HG03280 (cell line): ENCODE measurements at regions not wholly inside any gene's neighbourhood (a gene's known extent, or its start where the extent isn't known, plus 50 kb on each side); places are given as distances from the start of the nearest gene placed in this dataset.

Experiments
- ATAC-seq: cut with Tn5 transposase; IDR thresholded peaks from one replicate; pipeline ENCODE4 v1.9.1; 2021; ENCODE audit warnings: mild to moderate bottlenecking, moderate library complexity; ENCODE audit not compliant: unreplicated experiment

GRCh38 chr1:91152331-91152730 is 130.5 kb upstream of the ZNF644 start:
- no peak for ATAC-seq

GRCh38 chr1:91151702-91152101 is 129.9 kb upstream of the ZNF644 start:
- ATAC-seq: no peak

- ATAC-seq: no peak
These were observed 126.8 kb upstream of the ZNF644 start for GRCh38 chr1:91148641-91149069.

DNA sequence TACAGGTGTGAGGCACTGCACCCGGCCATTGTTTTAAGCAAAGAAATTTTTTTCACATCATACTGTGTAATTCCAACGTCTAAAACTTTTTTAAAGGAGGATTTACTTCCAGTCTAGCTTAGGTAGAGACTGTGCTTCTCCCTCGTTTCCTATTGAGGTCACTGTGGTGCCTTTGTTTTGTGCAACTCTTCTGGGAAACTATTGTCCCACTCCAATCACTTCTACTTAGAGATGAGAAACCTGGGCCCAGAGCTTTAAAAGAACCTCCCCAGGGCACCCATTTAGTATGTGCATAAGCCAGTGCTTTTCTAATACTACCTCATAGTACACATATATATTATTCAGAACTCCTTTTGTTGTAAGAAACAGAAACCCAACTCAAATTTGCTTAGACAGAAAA is 120.0 kb upstream of the ZNF644 start:
- no peak for ATAC-seq

DNA sequence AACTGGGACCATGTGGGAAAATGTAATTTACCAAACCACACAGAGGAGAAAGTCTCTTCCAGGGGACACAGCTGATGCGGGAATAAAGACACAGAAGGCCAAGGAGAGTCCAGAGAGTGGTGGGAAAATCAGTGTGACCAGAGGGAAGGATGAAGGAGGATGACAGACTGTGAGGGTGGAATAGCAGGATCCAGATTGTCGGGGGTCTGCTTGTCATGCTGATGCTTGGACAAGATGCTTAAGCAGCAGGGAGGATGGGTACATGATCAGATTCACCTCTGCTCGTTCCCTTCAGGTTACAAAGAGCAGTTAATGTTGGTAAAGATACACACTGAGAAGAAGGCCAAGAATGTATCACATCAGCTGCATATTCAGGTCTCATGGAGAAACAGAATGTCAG is 117.1 kb upstream of the ZNF644 start:
- no peak for ATAC-seq

DNA sequence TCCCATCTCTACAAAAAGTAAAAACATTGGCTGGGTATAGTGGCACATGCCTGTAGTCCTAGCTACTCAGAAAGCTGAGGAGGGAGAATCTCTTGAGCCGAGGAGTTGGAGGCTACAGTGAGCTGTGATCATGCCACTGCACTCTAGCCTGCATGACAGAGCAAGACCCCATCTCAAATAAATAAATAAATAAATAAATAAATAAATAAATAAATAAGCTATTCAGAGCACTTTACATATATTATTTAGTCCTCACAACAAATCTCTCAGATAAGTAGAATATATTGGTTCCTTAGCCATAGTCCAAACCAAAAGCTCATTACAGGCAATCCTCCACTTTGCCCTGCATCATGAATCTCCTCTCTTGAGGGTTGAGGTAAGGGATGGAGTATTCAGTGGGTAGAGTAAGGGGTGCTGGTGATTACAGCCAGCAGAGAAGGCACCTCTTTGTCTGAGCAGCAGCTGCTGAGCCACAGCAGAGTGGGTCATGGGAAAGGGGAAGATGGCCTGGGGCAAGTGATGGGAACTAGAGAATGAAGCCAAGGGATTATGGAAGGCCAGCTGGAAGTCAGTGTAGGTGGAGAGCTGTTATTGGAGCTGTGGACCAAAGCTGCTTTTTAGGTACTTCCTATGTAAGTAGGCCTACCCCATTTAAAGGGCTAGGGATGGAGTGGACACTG is 115.5 kb upstream of the ZNF644 start:
- no peak for ATAC-seq

DNA sequence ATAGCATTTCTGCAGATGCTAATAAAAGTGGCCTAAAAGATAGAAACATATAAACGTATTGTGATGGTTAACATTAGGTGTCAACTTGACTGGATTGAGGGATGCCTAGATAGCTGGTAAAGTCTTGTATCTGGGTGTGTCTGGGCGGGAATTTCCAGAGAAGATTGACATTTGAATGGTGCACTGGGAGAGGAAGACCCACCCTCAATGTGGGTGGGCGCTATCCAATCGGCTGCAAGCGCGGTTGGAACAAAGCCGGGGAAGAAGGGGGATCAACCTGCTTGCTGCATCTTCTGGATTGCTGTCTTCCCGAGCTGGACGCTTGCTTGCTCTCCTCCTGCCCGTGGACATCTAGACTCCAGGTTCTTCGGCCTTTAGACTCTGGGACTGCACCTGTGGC is 114.0 kb upstream of the ZNF644 start:
- no peak for ATAC-seq

DNA sequence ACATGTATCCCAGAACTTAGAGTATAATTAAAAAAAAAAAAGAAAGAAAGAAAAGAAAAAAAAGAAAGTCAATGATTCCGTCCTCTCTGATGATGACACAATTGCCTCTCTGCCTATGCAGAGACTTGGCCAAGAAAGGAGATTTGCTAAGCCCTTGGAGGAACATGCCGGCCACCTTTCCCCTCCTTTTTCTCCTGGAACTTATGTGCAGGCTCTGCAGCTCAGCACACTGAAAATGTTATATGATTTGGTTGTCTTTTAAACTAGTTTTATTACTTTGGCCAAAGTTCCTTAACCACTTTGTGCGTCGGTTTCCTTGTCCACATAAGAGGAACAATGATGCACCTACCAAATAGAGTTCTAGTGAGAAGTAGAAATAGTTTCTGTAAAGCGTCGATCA is 111.4 kb upstream of the ZNF644 start:
- no peak for ATAC-seq

DNA sequence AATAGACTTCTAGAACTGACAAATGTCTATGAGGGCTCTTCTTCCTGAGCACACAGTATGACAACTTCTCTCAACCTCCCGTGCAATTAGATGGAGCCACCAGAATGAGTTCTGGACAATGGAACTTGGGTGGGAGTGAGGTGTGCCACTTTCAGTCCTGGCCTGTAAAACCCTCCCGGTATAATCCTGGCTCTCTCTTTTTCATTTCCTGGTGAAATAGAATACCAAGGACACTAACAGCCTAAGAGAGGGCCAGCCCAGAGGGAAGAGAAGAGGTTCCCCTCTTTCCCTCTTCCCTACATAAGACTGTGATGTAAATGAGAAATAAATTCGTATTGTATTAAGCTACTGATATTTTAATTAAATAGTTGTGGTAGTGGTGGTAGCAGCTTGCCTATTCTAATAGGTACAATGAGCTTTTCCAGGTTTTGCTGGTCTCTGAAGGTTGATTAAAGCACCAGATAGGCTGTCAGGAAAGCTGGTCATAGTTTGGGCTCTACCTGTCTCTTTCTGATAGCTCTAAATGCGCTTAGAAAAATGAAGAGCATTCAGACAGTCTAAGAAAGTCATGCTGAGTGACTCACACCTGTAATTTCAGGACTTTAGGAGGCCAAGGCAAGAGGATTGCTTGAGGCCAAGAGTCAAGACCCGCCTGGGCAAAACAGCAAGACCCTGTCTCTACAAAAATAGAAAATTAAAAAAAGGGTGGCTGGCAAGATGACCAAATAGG is 108.6 kb upstream of the ZNF644 start:
- ATAC-seq: no peak

- no peak for ATAC-seq
These were observed 107.6 kb upstream of the ZNF644 start for GRCh38 chr1:91129458-91129857.

DNA sequence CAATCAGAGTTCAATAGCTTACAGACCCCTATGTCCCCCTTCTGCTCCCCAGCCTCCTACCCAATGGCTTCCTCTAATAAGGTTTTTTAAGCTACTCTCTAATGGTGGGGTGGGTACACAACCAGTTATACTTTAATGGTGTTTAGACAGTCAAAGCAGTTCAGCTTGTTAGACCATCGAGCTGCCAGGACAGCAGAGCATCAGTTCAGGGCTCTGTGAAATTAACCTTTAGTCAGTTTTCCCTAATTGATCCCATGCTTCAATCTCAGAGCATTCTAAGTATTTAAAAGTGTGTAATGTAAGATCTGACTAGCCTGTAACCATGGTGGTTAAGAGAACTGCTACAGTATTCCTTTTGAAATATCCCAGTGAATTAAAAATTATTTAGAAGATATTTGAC is 107.2 kb upstream of the ZNF644 start:
- no peak for ATAC-seq

GRCh38 chr1:91124989-91125417 is 103.2 kb upstream of the ZNF644 start:
- ATAC-seq: peak; percentile 42

GRCh38 chr1:91124290-91124985 is 102.6 kb upstream of the ZNF644 start:
- peak; percentile 24 for ATAC-seq

DNA sequence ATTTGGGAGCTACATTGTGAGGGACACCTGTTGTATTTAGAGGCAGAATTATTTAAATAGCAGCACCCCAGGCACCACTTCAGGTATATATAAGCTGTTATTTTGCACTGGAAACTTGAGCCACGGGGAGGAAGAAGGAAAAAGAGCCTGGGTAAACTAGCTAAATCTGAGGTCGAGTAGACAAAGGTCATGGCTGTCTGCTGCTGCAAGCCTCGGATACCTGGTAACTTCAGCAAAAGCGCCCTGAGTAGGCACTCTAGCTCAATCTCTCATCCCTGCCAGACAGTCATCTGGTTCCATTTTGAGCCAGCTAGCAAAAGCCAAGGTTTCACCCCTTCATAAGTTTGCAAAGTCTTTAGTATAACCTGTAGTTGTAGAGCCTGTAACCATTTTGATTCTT is 101.9 kb upstream of the ZNF644 start:
- no peak for ATAC-seq

DNA sequence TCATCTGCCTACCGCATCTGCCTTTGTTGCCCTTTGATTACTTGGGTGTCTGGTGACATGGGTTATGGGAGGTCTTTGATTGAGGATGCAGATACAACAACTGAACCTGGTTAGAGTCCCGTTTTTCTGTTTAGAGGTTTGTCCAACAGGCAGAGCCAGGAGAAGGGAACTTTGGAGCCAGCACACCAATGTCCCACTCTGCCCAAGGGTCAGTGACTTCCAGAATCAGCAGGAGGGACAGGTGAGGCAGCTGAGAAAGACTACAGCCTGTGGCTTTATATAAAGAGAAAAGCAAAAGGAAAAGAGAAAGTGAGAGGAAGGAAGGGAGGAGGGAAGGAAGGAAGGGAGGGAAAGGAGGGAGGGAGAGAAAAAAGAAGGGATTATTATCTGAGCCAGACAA is 101.5 kb upstream of the ZNF644 start:
- no peak for ATAC-seq

DNA sequence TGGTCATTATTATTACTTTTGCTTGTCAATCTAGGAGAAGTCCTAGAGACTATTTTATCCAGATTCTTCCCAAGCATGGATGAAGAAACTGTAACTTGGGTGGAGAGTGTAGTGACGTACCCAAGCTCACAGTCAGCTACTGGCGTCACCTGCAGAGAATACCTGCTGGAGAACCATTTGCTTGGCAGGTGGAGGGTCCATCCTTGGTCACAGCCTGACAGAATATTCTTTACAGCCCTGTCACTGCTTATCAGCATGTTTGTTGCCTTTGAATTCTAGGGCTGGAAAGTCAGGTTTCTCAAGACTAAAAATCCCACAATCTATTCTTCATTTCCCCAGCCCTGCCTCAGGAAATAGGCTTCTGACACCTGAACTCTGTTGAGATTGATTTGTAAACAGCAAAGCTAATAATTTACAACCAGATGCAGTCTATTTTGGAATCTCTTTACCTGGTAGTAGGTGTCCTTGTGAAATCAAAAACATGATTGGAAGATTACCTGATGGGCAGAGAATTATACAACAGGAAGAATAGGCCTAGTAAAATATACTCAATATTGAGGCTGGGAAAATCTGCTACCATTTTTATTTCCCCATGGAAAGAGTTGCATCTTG is 100.4 kb upstream of the ZNF644 start:
- no peak for ATAC-seq

GRCh38 chr1:91121366-91121765 is 99.5 kb upstream of the ZNF644 start:
- no peak for ATAC-seq

DNA sequence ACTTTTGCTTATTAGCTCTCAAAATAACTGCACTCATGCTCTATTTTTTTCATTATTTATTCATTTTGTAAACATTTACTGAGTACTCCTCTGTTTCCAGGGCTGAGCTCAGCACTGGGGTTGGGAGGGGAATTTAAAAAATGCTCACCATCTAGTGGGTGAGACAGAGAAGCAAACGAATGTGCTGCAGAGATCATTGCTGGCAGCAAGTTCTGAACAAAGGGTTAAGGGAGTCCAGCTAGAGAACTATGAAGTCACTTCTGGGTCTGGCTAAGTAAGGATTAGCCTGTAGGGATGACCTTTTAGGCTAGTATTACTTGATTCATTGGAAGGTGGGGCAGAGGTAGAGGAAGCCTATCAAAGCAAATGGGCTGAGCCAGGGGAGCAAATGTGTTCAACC is 99.1 kb upstream of the ZNF644 start:
- no peak for ATAC-seq

DNA sequence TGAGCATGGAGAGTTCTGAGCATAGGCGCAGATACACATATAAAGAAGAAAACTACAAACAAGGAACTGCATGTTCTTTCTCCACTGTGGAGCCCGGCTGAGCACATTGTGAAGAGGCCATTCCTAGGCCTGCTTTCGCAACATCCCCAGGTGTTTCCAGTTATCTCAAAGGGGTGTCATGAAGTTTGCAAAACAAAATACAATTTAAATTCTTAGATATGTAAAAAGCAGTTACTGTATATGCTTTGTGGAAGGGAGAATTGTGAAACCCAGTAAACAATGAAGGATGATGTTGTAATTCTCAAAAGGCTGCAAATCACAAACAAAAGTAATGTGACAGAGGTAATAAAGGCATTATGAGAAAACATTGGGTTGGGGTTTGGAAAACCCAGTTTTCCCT is 98.6 kb upstream of the ZNF644 start:
- ATAC-seq: no peak

- ATAC-seq: no peak
These were observed 82.9 kb upstream of the ZNF644 start for GRCh38 chr1:91104712-91105111.

- ATAC-seq: no peak
These were observed 79.5 kb upstream of the ZNF644 start for GRCh38 chr1:91101328-91101727.
